Heart left ventricle (tissue), 13 donors: ENCODE measurements at regions not wholly inside any gene's neighbourhood (a gene's known extent, or its start where the extent isn't known, plus 50 kb on each side); places are given as distances from the start of the nearest gene placed in this dataset.

ENCODE experiments used
- POLR2A ChIP-seq, 2 donors: fragments of 450-650 bp; IDR thresholded peaks; one replicate each; pipeline ENCODE4 v1.6.1; 2017; ENCODE audit warnings: antibody characterized with exemption in 2 of 2, mild to moderate bottlenecking in 2 of 2, moderate library complexity in 2 of 2
- TF ChIP-seq, protein P1 (sequence below), 12 donors: fragments of 200-600 bp; sonication (generic) in 4 of 12; IDR thresholded peaks; one replicate each; pipeline versions ENCODE4 v1.5.0 to v1.8.0; 2018 to 2022; ENCODE audit warnings: antibody characterized with exemption in 12 of 12, mild to moderate bottlenecking in 5 of 12
- donor health status: ischemic (EF 13 %, LVEDD 7.1; RV severe dilation, severe dysfunction).
- donor health status: DM: no; HTN: yes; CAD: no.
- donor health status: DM: no; HTN: no; CAD: no.
- donor health status: ischemic (EF 25% LVEDD 6.9; RV normal size, moderate dysfunction).
- donor health status: ischemic (EF 25% LVEDD 5.7; RV mildly dilated, moderate dysfunction).
- donor health status: ischemic (EF 35%, LVEDD 5.7; RV mildly dilated, moderate dysfunction).
- donor health status: nonischemic (EF 11% LVEDD 7.7; RV severe dilation, severe dysfunction).
- donor health status: DM: yes; HTN: yes; CAD: no.
- donor health status: PGD.
- donor health status: ischemic (EF 29% LVEDD 5.4; RV normal size, mild dysfunction).
- donor health status: nonischemic (EF 23%, LVEDD 6.1; RV moderate dilation, normal function).

- TF ChIP-seq, protein P1, sequence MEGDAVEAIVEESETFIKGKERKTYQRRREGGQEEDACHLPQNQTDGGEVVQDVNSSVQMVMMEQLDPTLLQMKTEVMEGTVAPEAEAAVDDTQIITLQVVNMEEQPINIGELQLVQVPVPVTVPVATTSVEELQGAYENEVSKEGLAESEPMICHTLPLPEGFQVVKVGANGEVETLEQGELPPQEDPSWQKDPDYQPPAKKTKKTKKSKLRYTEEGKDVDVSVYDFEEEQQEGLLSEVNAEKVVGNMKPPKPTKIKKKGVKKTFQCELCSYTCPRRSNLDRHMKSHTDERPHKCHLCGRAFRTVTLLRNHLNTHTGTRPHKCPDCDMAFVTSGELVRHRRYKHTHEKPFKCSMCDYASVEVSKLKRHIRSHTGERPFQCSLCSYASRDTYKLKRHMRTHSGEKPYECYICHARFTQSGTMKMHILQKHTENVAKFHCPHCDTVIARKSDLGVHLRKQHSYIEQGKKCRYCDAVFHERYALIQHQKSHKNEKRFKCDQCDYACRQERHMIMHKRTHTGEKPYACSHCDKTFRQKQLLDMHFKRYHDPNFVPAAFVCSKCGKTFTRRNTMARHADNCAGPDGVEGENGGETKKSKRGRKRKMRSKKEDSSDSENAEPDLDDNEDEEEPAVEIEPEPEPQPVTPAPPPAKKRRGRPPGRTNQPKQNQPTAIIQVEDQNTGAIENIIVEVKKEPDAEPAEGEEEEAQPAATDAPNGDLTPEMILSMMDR (IDR thresholded peaks at IDR 0.05): no peak
- no peak for TF ChIP-seq POLR2A (IDR thresholded peaks at IDR 0.05)
Observed at GRCh38 chr1:90143591-90143990, 148.7 kb downstream of the ZNF326 start.
